ENCODE measurements at regions not wholly inside any gene's neighbourhood (a gene's known extent, or its start where the extent isn't known, plus 50 kb on each side); places are given as distances from the start of the nearest gene placed in this dataset.

- no peak for TF ChIP-seq CTCF (IDR thresholded peaks at IDR 0.05; ENCODE audit: poor library complexity, severe bottlenecking)
- TF ChIP-seq POLR2AphosphoS5 (IDR thresholded peaks at IDR 0.05), result no peak
- TF ChIP-seq EP300 (conservative IDR thresholded peaks at IDR 0.05; ENCODE audit: poor library complexity, severe bottlenecking), result no peak
Observed at GRCh38 chr6:18562726-18563125, 175.6 kb downstream of the RNF144B start.
